OCI-LY1 (cell line): ENCODE measurements at regions not wholly inside any gene's neighbourhood (a gene's known extent, or its start where the extent isn't known, plus 50 kb on each side); places are given as distances from the start of the nearest gene placed in this dataset.

Experiments used
- H2AFZ ChIP-seq: fragments of 200-600 bp; sonication (generic), shearing (Covaris generic); 2 replicates; pipeline ENCODE4 v1.6.0; 2014; ENCODE audit warnings: antibody characterized with exemption, mild to moderate bottlenecking, low read length
- H3F3A ChIP-seq: fragments of 200-600 bp; sonication (generic), shearing (Covaris generic); 2 replicates; pipeline ENCODE4 v1.6.0; 2014; ENCODE audit warnings: mild to moderate bottlenecking, antibody characterized with exemption, low read length, moderate library complexity; ENCODE audit not compliant: insufficient read depth
- H3K27ac ChIP-seq: fragments of 200-600 bp; sonication (generic); 2 replicates; pipeline ENCODE4 v1.5.1; 2014; ENCODE audit warnings: low read length, mixed run types, mild to moderate bottlenecking, low read depth; ENCODE audit not compliant: poor library complexity, severe bottlenecking
- H3K27me3 ChIP-seq: fragments of 200-600 bp; sonication (generic); 2 replicates; pipeline ENCODE4 v1.6.0; 2014; ENCODE audit warnings: antibody characterized with exemption, mild to moderate bottlenecking, low read length, moderate library complexity; ENCODE audit not compliant: insufficient read depth
- H3K36me3 ChIP-seq: fragments of 200-600 bp; sonication (generic); 2 replicates; pipeline ENCODE4 v1.6.1; 2014; ENCODE audit warnings: mild to moderate bottlenecking, antibody characterized with exemption, low read length, moderate library complexity, mixed read lengths; ENCODE audit not compliant: insufficient read depth
- H3K4me1 ChIP-seq: fragments of 200-600 bp; sonication (generic); 2 replicates; pipeline ENCODE4 v1.5.1; 2014; ENCODE audit warnings: mild to moderate bottlenecking, low read length, moderate library complexity; ENCODE audit not compliant: insufficient read depth, severe bottlenecking
- H3K4me2 ChIP-seq: fragments of 200-600 bp; sonication (generic), shearing (Covaris generic); 2 replicates; pipeline ENCODE4 v1.6.1; 2014; ENCODE audit warnings: low read length
- H3K4me3 ChIP-seq: fragments of 200-600 bp; sonication (generic); 2 replicates; pipeline ENCODE4 v1.5.1; 2014; ENCODE audit warnings: low read length, low read depth, mild to moderate bottlenecking, mixed read lengths; ENCODE audit not compliant: poor library complexity, severe bottlenecking
- H3K79me2 ChIP-seq: fragments of 200-600 bp; shearing (Covaris generic); 2 replicates; pipeline ENCODE4 v1.6.1; 2016; ENCODE audit warnings: mixed run types, low read length, mixed read lengths; ENCODE audit not compliant: insufficient read depth
- H3K9ac ChIP-seq: fragments of 200-600 bp; sonication (generic), shearing (Covaris generic); 2 replicates; pipeline ENCODE4 v1.6.1; 2014; ENCODE audit warnings: mild to moderate bottlenecking, low read length, mixed read lengths
- H3K9me2 ChIP-seq: fragments of 200-600 bp; sonication (generic), shearing (Covaris generic); 2 replicates; pipeline ENCODE4 v1.6.1; 2014; ENCODE audit warnings: low read depth, mild to moderate bottlenecking, low read length, mixed read lengths
- H3K9me3 ChIP-seq: fragments of 200-600 bp; shearing (Covaris generic); 2 replicates; pipeline ENCODE4 v1.6.1; 2014; ENCODE audit warnings: low read length, mixed read lengths
- H4K20me1 ChIP-seq: fragments of 200-600 bp; sonication (generic), shearing (Covaris generic); 2 replicates; pipeline ENCODE4 v1.6.0; 2016; ENCODE audit warnings: mild to moderate bottlenecking, low read length; ENCODE audit not compliant: insufficient read depth
- EZH2 ChIP-seq: fragments of 200-600 bp; sonication (generic), shearing (Covaris generic); IDR thresholded peaks from 2 replicates; pipeline ENCODE4 v1.8.0; 2017; ENCODE audit warnings: borderline replicate concordance, mixed run types, mild to moderate bottlenecking, antibody characterized with exemption, low read length, moderate library complexity, mixed read lengths
- TF ChIP-seq, protein P1 (sequence below): fragments of 200-600 bp; sonication (generic), shearing (Covaris generic); IDR thresholded peaks from 2 replicates; pipeline ENCODE4 v1.5.1; 2017; ENCODE audit warnings: mild to moderate bottlenecking, antibody characterized with exemption, low read length, moderate library complexity, mixed read lengths

DNA sequence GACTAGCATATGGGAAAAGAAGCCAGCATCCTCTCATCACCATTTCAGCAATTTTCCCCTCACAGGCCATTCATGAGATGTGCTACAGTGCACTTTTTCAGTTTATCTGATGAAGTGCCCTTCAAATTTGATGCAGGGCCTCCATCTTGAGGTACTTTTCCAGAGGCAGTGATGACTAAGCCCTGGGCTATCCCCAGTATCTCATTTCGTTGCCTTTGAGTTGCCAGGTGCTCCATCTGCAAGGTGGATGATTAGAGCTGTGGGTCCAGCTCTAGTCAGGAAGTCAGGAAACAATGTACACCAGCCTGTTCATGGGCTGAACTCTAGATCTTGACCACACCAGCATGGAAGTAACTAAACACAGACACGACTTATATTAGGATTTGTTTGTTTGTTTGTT is 425.2 kb downstream of the METTL4 start:
- H3K9me2 ChIP-seq = no peaks in the 10 kb centered on the region
- H3K79me2 ChIP-seq = no peaks in the 10 kb centered on the region
- no peaks in the 10 kb centered on the region for H3K9me3 ChIP-seq
- H3K4me1 ChIP-seq = no peaks in the 10 kb centered on the region
- no peaks in the 10 kb centered on the region for H3F3A ChIP-seq
- H4K20me1 ChIP-seq = no peaks in the 10 kb centered on the region
- H3K27ac ChIP-seq = no peak overlapping the region
- TF ChIP-seq, protein P1, sequence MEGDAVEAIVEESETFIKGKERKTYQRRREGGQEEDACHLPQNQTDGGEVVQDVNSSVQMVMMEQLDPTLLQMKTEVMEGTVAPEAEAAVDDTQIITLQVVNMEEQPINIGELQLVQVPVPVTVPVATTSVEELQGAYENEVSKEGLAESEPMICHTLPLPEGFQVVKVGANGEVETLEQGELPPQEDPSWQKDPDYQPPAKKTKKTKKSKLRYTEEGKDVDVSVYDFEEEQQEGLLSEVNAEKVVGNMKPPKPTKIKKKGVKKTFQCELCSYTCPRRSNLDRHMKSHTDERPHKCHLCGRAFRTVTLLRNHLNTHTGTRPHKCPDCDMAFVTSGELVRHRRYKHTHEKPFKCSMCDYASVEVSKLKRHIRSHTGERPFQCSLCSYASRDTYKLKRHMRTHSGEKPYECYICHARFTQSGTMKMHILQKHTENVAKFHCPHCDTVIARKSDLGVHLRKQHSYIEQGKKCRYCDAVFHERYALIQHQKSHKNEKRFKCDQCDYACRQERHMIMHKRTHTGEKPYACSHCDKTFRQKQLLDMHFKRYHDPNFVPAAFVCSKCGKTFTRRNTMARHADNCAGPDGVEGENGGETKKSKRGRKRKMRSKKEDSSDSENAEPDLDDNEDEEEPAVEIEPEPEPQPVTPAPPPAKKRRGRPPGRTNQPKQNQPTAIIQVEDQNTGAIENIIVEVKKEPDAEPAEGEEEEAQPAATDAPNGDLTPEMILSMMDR = no peak
- no peak for TF ChIP-seq EZH2
- no peaks in the 10 kb centered on the region for H3K27me3 ChIP-seq
- no peaks in the 10 kb centered on the region for H3K36me3 ChIP-seq
- H3K4me3 ChIP-seq = no peak overlapping the region
- no peak overlapping the region for H3K9ac ChIP-seq
- H2AFZ ChIP-seq = no peak overlapping the region
- no peak overlapping the region for H3K4me2 ChIP-seq

DNA sequence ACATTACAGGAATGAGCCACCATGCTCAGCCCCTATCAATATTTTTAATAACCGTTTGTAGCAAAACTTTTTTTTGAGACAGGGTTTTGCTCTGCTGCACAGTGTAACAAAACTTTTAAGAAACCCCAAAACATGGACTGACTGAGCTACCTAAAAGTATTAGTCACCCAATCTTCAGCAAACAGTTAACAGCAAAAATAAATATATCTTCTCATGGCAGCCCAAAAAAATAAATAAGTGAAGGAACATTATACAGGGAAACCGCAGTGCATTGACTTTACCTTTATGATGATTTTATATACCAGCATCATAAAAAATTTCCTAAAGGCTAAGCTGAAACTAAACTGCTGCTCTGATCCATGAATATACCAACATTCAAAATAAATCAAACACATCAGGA is 424.6 kb downstream of the METTL4 start:
- H2AFZ ChIP-seq = no peak overlapping the region
- H3K4me3 ChIP-seq = no peak overlapping the region
- no peaks in the 10 kb centered on the region for H3K4me1 ChIP-seq
- no peak overlapping the region for H3K4me2 ChIP-seq
- H3K9me2 ChIP-seq = no peaks in the 10 kb centered on the region
- no peaks in the 10 kb centered on the region for H3F3A ChIP-seq
- no peak for TF ChIP-seq EZH2
- TF ChIP-seq, protein P1 = no peak
- no peak overlapping the region for H3K27ac ChIP-seq
- no peaks in the 10 kb centered on the region for H3K79me2 ChIP-seq
- no peaks in the 10 kb centered on the region for H3K36me3 ChIP-seq
- no peaks in the 10 kb centered on the region for H3K9me3 ChIP-seq
- H3K9ac ChIP-seq = no peak overlapping the region
- H3K27me3 ChIP-seq = no peaks in the 10 kb centered on the region
- no peaks in the 10 kb centered on the region for H4K20me1 ChIP-seq

DNA sequence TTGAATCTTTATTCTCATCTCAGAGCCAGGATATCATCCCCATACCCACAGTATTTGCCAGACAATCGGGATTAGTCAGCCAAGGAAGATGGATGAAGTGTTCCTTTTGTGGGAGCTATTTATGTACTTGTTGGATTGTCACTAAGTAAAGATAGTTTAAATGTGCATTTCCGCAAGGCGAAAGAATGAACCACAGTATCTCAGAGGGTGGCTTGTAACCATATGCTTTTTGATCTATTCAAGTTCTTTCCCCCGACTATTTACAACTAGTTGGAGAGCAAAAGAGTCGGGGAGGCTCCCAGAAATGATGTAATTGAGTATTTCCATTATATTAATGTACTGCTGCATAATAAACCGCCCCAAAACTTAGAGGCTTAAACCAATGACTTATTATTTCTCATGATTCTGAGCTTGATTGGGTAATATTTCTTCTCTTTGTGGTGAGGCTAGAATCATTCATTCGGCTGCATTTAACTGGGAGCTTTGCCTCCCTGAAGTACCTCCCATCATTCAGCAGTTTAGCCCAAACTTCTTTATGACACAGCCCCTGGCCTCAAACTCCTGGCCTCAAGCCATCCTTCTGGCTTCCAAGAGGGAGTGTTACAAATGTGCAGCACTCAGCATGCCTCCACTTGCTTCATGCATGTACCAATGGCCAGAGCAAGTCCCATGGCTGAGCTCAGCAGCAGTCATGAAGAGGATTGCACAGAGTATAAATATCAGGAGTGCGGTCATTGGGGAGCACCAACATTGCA is 423.7 kb downstream of the METTL4 start:
- Histone ChIP-seq H3K36me3 (no peaks in the 10 kb centered on the region), H3K4me1 (no peaks in the 10 kb centered on the region), H3K9me2 (no peaks in the 10 kb centered on the region), H3K79me2 (no peaks in the 10 kb centered on the region), H3K27me3 (no peaks in the 10 kb centered on the region), H2AFZ (no peak overlapping the region), H3K9me3 (no peaks in the 10 kb centered on the region), H3K27ac (no peak overlapping the region), H3F3A (no peaks in the 10 kb centered on the region), H3K9ac (no peak overlapping the region), H3K4me3 (no peak overlapping the region), H3K4me2 (no peak overlapping the region), H4K20me1 (no peaks in the 10 kb centered on the region)
- TF ChIP-seq, protein P1 = no peak
- TF ChIP-seq EZH2 = no peak
